ACC112 (cell line): ENCODE measurements at regions not wholly inside any gene's neighbourhood (a gene's known extent, or its start where the extent isn't known, plus 50 kb on each side); places are given as distances from the start of the nearest gene placed in this dataset.

Experiments
- H2AFZ ChIP-seq: fragments of 200-600 bp; sonication (generic); one replicate; pipeline ENCODE4 v1.6.0; 2017; ENCODE audit warnings: antibody characterized with exemption, low read length; ENCODE audit not compliant: unreplicated experiment
- H3K27ac ChIP-seq: fragments of 200-600 bp; sonication (generic); 2 replicates; pipeline ENCODE4 v1.5.1; 2014; ENCODE audit warnings: low read depth, mild to moderate bottlenecking, antibody characterized with exemption, low read length, moderate library complexity
- H3K27me3 ChIP-seq: fragments of 200-600 bp; sonication (generic); 2 replicates; pipeline ENCODE4 v1.6.1; 2014; ENCODE audit warnings: mild to moderate bottlenecking, antibody characterized with exemption, low read length, moderate library complexity, mixed read lengths; ENCODE audit not compliant: insufficient read depth
- H3K36me3 ChIP-seq: fragments of 200-600 bp; sonication (generic); 2 replicates; pipeline ENCODE4 v1.6.1; 2016; ENCODE audit warnings: mild to moderate bottlenecking, antibody characterized with exemption, low read length, moderate library complexity, mixed read lengths; ENCODE audit not compliant: insufficient read depth
- H3K4me1 ChIP-seq: fragments of 200-600 bp; sonication (generic); one replicate; pipeline ENCODE4 v1.6.1; 2016; ENCODE audit warnings: low read length, mixed read lengths; ENCODE audit not compliant: insufficient read depth, unreplicated experiment, control insufficient read depth
- H3K4me3 ChIP-seq: fragments of 200-600 bp; sonication (generic); 2 replicates; pipeline ENCODE4 v1.5.1; 2014; ENCODE audit warnings: mild to moderate bottlenecking, low read depth, low read length
- H3K79me2 ChIP-seq: fragments of 200-600 bp; sonication (generic); one replicate; pipeline ENCODE4 v1.6.0; 2016; ENCODE audit warnings: low read length; ENCODE audit not compliant: control insufficient read depth, unreplicated experiment, insufficient read depth

- no peaks in the 10 kb centered on the region for H3K79me2 ChIP-seq
- H2AFZ ChIP-seq: no peak overlapping the region
- H3K27me3 ChIP-seq: no peaks in the 10 kb centered on the region
- no peaks in the 10 kb centered on the region for H3K4me1 ChIP-seq
- H3K36me3 ChIP-seq: no peaks in the 10 kb centered on the region
- H3K27ac ChIP-seq: no peak overlapping the region
- H3K4me3 ChIP-seq: no peak overlapping the region
These were observed 81.4 kb downstream of the SPATA31C2 start for GRCh38 chr9:88056876-88057275.

GRCh38 chr9:88053856-88054501, 79.6 kb upstream of the CDK20 start:
- no peaks in the 10 kb centered on the region for H3K79me2 ChIP-seq
- no peak overlapping the region for H3K27ac ChIP-seq
- no peaks in the 10 kb centered on the region for H3K27me3 ChIP-seq
- no peaks in the 10 kb centered on the region for H3K4me1 ChIP-seq
- H3K36me3 ChIP-seq: no peaks in the 10 kb centered on the region
- H3K4me3 ChIP-seq: no peak overlapping the region
- no peak overlapping the region for H2AFZ ChIP-seq

GRCh38 chr9:88052321-88052965, 78.1 kb upstream of the CDK20 start:
- Histone ChIP-seq H3K79me2 (no peaks in the 10 kb centered on the region), H3K36me3 (no peaks in the 10 kb centered on the region), H2AFZ (no peak overlapping the region), H3K4me1 (no peaks in the 10 kb centered on the region), H3K27ac (no peak overlapping the region), H3K27me3 (no peaks in the 10 kb centered on the region), H3K4me3 (no peak overlapping the region)

DNA sequence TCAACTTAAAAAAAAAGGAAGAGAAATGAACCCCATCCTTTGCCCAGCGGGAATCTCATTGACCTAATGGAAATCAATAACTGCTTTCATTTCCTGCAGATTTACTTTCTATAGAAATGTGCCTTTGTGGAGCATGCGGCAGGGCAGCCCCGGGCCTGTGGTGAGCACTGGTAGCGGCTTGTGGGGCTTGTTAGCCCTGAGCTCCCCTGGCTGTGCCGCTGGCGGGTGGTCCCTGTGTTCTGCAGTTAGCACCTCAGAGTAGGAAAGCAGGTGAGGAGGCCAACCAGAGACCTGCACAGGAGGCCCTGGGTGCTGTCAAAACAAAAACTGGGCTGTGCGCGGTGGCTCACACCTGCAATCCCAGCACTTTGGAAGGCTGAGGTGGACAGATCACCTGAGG, 76.8 kb upstream of the CDK20 start:
- Histone ChIP-seq H3K4me1 (no peaks in the 10 kb centered on the region), H3K36me3 (no peaks in the 10 kb centered on the region), H2AFZ (no peak overlapping the region), H3K27ac (no peak overlapping the region), H3K27me3 (no peaks in the 10 kb centered on the region), H3K79me2 (no peaks in the 10 kb centered on the region), H3K4me3 (no peak overlapping the region)

- Histone ChIP-seq H3K4me3 (no peak overlapping the region), H3K27me3 (no peaks in the 10 kb centered on the region), H3K36me3 (no peaks in the 10 kb centered on the region), H3K4me1 (no peaks in the 10 kb centered on the region), H3K79me2 (no peaks in the 10 kb centered on the region), H2AFZ (no peak overlapping the region), H3K27ac (no peak overlapping the region)
These were observed 75.5 kb upstream of the CDK20 start for GRCh38 chr9:88049677-88050307.

DNA sequence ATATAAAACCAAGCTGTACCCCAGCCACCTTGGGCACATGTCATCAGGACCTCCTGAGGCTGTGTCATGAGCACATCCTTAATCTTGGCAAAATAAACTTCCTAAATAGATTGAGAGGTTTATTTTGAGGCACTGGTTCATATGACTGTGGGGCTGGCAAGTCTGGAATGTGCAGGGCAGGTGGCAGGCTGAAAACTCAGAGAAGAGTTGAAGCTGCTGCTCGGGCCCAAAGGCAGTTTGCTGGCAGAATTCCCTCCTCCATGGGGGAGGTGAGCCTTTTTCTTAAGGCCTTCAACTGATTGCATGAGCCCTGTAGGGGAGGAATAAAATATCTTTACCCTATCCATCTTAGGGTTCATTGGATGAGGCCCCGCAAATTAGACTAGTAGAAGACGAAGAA, 72.2 kb upstream of the CDK20 start:
- H3K4me1 ChIP-seq: no peaks in the 10 kb centered on the region
- no peak overlapping the region for H2AFZ ChIP-seq

DNA sequence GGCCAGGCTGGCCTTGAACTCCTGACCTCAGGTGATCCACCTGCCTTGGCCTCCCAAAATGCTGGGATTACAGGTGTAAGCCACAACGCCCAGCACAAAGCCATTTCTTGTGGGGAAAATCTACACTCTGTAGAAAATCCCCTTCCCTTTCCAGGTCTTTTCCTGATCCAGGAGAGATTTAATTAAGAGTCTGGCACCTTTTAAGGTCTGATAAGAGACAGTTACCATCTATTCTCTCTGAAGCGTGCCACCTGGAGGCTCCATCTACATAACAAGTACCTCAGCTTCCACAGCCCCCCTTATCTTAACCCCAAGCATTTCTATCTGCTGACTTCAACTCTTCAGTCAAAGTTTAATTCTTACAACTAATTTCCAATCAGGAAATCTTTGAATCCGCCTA, 71.4 kb upstream of the CDK20 start:
- Histone ChIP-seq H2AFZ (no peak overlapping the region), H3K36me3 (no peaks in the 10 kb centered on the region), H3K27ac (no peak overlapping the region), H3K4me3 (no peak overlapping the region), H3K4me1 (no peaks in the 10 kb centered on the region), H3K79me2 (no peaks in the 10 kb centered on the region), H3K27me3 (no peaks in the 10 kb centered on the region)

More for the DNA sequence above, 72.2 kb upstream of the CDK20 start:
- Histone ChIP-seq H3K79me2 (no peaks in the 10 kb centered on the region), H3K27me3 (no peaks in the 10 kb centered on the region), H3K4me3 (no peak overlapping the region), H3K27ac (no peak overlapping the region), H3K36me3 (no peaks in the 10 kb centered on the region)

GRCh38 chr9:88044200-88044599, 69.9 kb upstream of the CDK20 start:
- Histone ChIP-seq H3K4me1 (no peaks in the 10 kb centered on the region), H3K4me3 (no peak overlapping the region), H3K79me2 (no peaks in the 10 kb centered on the region), H3K36me3 (no peaks in the 10 kb centered on the region), H2AFZ (no peak overlapping the region), H3K27ac (no peak overlapping the region), H3K27me3 (no peaks in the 10 kb centered on the region)

DNA sequence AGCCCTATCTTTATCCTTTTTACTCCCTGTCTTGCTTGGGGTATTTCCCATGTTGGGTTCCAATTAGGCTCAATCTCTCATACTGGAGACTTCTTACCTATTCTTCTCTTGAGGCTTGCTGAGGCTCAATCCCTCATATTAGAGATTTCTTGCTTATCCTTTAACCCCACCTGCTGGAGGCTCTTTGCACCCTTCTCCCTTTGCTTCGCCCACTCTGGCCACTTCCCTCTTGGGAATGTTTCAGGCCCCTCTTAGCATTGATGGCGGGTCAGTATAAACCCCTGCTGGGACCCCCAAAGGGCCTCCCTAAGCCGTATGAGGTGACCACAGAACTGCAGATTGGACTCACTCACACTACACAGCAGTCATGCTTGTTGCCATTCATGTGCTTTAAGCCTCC, 69.3 kb upstream of the CDK20 start:
- H3K4me3 ChIP-seq: no peak overlapping the region

GRCh38 chr9:88041447-88041846, 67.1 kb upstream of the CDK20 start:
- no peak overlapping the region for H3K27ac ChIP-seq
- H3K36me3 ChIP-seq: no peaks in the 10 kb centered on the region
- no peak overlapping the region for H3K4me3 ChIP-seq
- H3K27me3 ChIP-seq: no peaks in the 10 kb centered on the region
- H3K4me1 ChIP-seq: no peaks in the 10 kb centered on the region
- no peak overlapping the region for H2AFZ ChIP-seq
- no peaks in the 10 kb centered on the region for H3K79me2 ChIP-seq

More for the DNA sequence above, 69.3 kb upstream of the CDK20 start:
- Histone ChIP-seq H3K4me1 (no peaks in the 10 kb centered on the region), H3K27ac (no peak overlapping the region), H3K36me3 (no peaks in the 10 kb centered on the region), H3K27me3 (no peaks in the 10 kb centered on the region), H2AFZ (no peak overlapping the region), H3K79me2 (no peaks in the 10 kb centered on the region)

DNA sequence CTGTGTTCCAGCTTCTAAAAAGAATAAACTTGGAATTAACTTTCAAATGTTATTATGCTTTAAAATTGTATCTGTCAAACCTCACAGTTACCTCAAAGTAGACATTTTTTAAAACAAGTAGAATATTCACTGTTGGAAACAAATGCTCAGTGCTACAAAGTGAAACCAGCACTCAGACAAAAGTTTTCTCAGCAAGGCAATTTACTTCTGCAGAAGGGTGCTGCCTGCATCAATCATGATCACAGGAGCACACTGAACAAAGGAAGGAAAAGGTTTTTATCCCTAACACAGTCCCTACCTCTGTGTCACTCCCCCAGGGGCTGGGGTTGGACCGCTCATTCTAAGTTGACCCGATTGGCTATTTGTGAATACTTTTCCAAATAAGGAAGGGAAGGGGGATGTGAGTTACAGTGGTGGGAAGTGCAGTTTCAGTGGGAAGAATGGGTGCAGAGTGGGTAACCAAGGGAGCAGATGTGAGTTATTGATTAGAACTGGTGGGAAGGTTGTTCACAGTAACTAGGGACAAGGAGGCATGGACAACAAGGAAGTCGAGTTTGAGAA, 63.0 kb upstream of the CDK20 start:
- Histone ChIP-seq H3K79me2 (no peaks in the 10 kb centered on the region), H3K27me3 (no peaks in the 10 kb centered on the region), H3K27ac (no peak overlapping the region), H3K4me3 (no peak overlapping the region), H2AFZ (no peak overlapping the region), H3K4me1 (peaks cover 4% of the 10 kb centered on the region), H3K36me3 (no peaks in the 10 kb centered on the region)
